OCI-LY3 (cell line): ENCODE measurements at regions not wholly inside any gene's neighbourhood (a gene's known extent, or its start where the extent isn't known, plus 50 kb on each side); places are given as distances from the start of the nearest gene placed in this dataset.

Experiments used
- EZH2phosphoT487 ChIP-seq: fragments of 200-600 bp; shearing (Covaris generic); IDR thresholded peaks from 2 replicates; pipeline ENCODE4 v1.6.1; 2018; ENCODE audit warnings: antibody characterized with exemption, mixed run types, low read depth
- TF ChIP-seq, protein P1 (sequence below): fragments of 200-600, 300-600 bp; sonication (generic); IDR thresholded peaks from 2 replicates; pipeline ENCODE4 v1.5.1; 2014; ENCODE audit warnings: antibody characterized with exemption, low read length, low read depth

DNA sequence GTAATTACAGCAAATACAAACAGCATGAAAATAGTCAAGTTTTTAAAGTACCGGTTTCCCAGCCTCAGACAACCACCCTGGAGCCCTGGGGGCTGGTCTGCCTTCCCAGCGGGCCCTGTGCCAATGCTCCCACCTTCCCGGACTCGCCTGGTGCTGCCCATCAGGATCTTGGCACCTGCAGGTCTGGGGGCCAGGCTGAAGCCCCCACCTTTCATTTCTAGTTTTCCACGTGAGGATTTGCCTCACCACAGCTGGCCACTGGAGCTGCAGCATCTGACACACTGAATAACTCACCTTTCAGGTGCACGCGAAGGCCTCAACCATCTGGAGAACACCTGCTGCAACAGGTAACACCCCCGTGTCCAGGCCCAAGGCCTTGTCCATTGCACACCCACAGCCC, 108.7 kb upstream of the THY1 start:
- TF ChIP-seq, protein P1, sequence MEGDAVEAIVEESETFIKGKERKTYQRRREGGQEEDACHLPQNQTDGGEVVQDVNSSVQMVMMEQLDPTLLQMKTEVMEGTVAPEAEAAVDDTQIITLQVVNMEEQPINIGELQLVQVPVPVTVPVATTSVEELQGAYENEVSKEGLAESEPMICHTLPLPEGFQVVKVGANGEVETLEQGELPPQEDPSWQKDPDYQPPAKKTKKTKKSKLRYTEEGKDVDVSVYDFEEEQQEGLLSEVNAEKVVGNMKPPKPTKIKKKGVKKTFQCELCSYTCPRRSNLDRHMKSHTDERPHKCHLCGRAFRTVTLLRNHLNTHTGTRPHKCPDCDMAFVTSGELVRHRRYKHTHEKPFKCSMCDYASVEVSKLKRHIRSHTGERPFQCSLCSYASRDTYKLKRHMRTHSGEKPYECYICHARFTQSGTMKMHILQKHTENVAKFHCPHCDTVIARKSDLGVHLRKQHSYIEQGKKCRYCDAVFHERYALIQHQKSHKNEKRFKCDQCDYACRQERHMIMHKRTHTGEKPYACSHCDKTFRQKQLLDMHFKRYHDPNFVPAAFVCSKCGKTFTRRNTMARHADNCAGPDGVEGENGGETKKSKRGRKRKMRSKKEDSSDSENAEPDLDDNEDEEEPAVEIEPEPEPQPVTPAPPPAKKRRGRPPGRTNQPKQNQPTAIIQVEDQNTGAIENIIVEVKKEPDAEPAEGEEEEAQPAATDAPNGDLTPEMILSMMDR = no peak
- TF ChIP-seq EZH2phosphoT487 = no peak
